Vagina (tissue), 2 donors: ENCODE measurements at regions not wholly inside any gene's neighbourhood (a gene's known extent, or its start where the extent isn't known, plus 50 kb on each side); places are given as distances from the start of the nearest gene placed in this dataset.

Source experiments
- CTCF ChIP-seq, 3 experiments: fragments of 450-650 bp in 2 of 3; fragments of 200-600 bp in 1 of 3; sonication (generic) in 1 of 3; IDR thresholded peaks; one replicate each; pipeline ENCODE4 v1.5.1; 2017 to 2019; ENCODE audit warnings: antibody characterized with exemption in 3 of 3, mild to moderate bottlenecking in 2 of 3, moderate library complexity in 2 of 3
- POLR2A ChIP-seq, 2 donors: fragments of 450-650 bp; IDR thresholded peaks; one replicate each; pipeline ENCODE4 v1.6.1; 2017; ENCODE audit warnings: antibody characterized with exemption in 2 of 2, mild to moderate bottlenecking in 2 of 2, moderate library complexity in 2 of 2
- POLR2AphosphoS5 ChIP-seq, 2 donors: sonication (generic); formaldehyde crosslinking; IDR thresholded peaks; one replicate each; pipeline ENCODE4 v1.9.0; 2017; ENCODE audit warnings: antibody characterized with exemption in 2 of 2, mild to moderate bottlenecking in 2 of 2, low read depth in 1 of 2; ENCODE audit not compliant: insufficient read depth in 1 of 2

- TF ChIP-seq CTCF (IDR thresholded peaks at IDR 0.05) (no peak), POLR2A (IDR thresholded peaks at IDR 0.05) (no peak), POLR2AphosphoS5 (IDR thresholded peaks at IDR 0.05; ENCODE audit: insufficient read depth in 1 of 2, low read depth in 1 of 2) (no peak)
Observed at GRCh38 chr6:12537389-12537788, 179.2 kb upstream of the PHACTR1 start.
